Stimulated activated CD4-positive, alpha-beta T cell treated with anti-CD3 and anti-CD28 coated beads, Interleukin-4, amount 100 ng/mL, for 24 hours (primary cell): ENCODE measurements at regions not wholly inside any gene's neighbourhood (a gene's known extent, or its start where the extent isn't known, plus 50 kb on each side); places are given as distances from the start of the nearest gene placed in this dataset.
A peak's percentile ranks its signal among the peaks of the same experiment; 100 is the strongest.

Experiments
- DNase-seq: peaks from one replicate; pipeline ENCODE4 v3.0.0-alpha.2; 2020

DNA sequence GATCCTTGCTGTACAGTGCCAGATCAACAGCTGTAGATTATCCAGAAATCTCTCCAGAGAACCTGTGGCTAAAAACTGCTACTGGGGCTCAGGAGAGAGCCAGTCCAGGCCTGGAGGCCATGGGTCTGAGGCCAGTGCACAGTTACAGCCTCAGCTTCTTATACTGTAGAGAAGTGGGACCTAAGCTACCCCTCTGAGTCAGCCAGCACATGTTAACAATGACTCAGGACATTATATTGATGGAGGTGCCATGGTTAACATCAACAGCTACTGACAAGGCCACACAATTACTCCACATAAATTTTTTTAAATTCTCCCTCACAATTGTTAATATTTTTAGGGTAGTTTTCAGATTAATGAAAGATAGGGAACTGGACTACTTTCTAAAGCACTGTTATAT is 138.5 kb downstream of the RBM26 start:
- DNase-seq, result no peak

- no peak for DNase-seq
These were observed 147.6 kb downstream of the RBM26 start for GRCh38 chr13:79258489-79258888.

DNA sequence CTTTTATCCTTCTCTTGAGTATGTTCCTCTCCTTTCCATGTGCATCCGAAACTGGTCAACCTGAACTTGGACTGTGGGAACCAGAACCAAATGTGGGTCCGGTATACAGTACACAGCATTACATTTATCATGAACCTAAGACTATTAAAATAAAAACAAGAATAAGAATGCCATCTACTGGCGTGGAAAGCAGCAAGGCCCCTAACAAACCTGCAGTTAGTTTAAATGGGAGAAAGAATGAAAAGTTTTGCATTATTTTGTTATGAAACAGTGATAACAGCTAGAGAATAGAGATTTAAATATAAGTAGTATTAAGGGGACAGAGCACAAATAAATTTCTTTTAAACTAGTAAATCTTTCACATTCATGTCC is 159.5 kb downstream of the RBM26 start:
- DNase-seq, result no peak

GRCh38 chr13:79245937-79246577 is 160.0 kb downstream of the RBM26 start:
- no peak for DNase-seq

DNA sequence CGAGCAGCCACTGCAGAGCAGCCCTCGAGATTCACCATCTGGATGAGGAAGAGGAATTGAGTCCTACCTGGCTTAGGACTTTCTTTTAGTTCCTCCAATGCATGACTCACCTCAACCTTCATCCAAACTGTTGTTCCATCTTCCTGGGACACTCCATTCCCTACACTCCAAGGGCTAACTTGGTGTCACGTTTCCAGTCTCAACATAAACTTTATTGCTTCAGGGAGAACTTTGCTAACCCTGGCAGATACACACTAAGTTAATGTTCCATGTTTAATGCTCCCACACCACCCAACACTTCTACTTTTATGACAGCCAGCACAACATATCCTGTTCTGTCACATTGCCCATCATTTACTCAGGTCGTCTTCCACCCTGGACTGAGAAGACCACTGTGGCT is 164.4 kb downstream of the RBM26 start:
- DNase-seq, result no peak

DNA sequence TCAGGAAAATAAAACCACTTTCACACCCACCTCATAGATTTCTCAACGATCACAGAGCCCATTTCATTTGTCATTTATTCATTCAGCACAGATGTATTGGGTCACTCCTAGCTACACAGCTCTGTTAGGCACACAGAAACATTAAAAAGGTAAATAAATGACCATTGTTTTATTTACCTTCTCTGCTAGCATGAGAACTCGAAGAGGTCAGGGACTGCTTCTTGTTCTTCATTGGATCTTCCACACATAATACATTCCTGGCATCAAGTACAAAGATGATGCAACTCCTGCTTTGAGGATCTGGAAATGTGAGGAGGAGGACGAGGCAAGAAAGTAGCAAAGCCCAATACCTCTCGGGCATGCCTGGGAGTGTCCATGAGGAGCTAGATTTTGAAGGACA is 168.1 kb downstream of the RBM26 start:
- no peak for DNase-seq

GRCh38 chr13:79231887-79232286 is 174.2 kb downstream of the RBM26 start:
- no peak for DNase-seq

DNA sequence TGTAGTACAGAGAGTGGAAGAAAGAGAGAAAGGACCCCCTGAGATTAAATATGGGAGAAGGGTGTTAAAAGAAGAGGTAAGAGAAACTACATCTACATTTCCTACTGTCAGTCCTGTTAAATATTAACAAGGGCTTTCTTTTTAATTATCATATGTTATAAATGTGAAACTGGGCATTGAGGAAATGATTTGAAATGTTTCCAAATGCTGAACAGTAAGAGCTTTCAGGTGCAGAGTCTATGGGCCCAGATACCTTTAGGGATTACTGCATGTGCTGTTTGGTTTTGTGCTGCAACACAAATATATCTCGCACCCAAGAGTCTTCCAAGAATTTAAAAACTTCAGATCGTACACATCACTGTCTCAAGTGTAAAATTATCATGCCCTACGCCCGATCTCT is 176.3 kb downstream of the RBM26 start:
- DNase-seq, result no peak

- DNase-seq, result no peak
These were observed 177.1 kb downstream of the RBM26 start for GRCh38 chr13:79228972-79229371.

- DNase-seq, result no peak
These were observed 178.6 kb downstream of the RBM26 start for GRCh38 chr13:79227418-79227817.

GRCh38 chr13:79226938-79227337 is 179.1 kb downstream of the RBM26 start:
- DNase-seq, result no peak

GRCh38 chr13:79226250-79226649 is 179.8 kb downstream of the RBM26 start:
- no peak for DNase-seq

DNA sequence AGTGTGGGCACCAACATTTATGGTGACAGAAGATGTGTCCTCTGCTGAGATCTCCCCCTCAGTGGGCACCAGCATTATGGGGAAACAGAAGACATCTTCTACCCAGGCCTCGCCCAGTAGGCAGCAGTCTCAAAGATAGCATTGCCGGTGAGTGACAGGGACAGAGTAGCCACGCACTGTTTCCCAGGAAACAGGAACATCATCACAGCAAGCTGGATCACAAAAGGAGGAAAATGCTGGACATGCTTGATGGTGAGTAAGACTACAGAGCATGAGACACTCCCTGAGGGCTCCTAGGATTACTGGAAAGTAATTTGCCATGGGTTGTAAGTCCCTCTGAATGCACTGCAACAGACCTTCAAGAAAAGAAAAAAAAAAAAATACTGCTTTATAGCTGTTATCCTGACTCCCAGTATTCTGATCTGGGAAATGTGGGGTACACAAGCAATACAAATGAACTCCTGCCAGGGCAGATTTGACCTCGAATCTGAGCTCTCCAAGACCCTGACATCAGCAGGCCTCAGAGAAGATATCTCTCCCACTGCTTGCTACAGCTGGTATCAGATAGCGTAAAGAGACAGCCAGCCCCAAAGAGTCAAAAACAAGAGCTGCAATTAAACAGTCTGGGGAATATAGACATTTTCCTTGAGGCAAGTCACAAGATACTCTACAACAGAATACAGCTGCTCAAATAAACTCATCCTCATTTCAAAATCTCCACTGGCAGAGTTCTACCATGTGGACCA is 180.4 kb downstream of the RBM26 start:
- no peak for DNase-seq

DNA sequence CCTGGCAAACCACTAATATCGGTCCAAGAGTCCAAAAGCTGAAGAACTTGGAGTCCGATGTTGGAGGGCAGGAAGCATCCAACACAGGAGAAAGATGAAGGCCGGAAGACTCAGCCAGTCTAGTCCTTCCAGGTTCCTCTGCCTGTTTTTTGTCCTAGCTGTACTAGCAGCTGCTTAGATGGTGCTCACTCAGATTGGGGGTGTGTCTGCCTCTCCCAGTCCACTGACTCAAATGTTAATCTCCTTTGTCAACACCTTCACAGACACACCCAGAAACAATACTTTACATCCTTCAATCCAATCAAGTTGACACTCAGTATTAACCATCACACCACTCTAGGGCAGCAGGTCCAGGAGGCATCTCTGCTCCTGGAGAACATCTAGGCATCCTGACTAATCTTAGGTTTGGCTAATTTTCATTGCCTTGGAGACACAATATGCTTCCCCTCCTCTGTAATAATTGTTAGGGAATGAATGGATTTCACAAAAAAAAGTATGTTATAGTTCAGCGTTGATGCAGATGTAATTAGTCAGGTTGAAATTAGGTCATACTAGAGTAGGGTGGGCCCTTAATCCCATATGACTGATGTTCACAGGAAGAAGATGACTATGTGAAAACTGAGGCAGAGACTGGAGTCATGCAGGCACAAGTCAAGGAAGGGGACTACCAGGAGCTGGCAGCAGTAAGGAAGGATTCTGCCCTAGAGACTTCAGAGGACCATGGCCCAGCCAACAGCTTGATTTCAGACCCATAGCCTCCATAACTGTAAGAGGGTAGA is 183.4 kb downstream of the RBM26 start:
- no peak for DNase-seq

DNA sequence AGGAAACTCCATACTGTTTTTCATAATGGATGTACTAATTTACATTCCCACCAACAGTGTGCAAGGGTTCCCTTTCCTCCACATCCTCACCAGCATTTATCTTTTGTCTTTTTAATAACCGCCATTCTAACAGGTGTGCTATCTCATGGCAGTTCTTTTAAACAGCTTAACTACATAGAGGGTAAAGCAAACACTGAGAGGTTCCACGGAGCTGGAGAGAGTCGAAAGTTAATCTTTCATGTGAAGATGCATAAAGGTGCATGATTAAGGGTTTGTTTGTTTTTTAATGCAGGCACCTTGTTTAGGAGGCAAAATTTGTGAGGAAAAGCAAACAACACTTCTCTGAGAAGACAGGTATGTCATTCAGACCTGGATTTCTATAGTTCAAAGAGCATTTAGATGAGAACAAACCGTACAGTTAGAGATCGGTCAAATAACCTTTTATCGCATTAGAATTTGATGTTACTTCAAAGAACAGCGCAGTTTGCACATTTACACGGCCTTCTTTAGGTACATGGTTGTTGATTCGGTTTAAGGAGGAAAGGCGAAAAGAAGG is 193.9 kb downstream of the RBM26 start:
- no peak for DNase-seq

DNA sequence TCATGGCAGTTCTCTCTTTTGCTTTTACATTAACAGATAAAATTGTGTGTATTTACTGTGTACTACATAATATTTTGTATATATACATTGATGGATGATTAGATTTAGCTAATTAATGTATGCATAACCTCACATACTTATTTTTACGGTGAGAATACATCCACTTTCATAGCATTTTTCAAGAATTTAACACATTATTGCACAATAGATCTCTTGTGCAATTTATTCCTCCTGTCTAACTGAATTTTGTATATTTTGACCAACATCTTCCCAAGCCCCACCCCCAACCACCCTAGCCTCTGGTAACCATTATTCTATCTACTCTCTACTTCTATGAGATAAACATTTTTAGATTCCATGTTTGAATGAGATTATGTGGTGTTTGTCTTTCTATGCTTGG is 194.7 kb downstream of the RBM26 start:
- DNase-seq, result no peak

DNA sequence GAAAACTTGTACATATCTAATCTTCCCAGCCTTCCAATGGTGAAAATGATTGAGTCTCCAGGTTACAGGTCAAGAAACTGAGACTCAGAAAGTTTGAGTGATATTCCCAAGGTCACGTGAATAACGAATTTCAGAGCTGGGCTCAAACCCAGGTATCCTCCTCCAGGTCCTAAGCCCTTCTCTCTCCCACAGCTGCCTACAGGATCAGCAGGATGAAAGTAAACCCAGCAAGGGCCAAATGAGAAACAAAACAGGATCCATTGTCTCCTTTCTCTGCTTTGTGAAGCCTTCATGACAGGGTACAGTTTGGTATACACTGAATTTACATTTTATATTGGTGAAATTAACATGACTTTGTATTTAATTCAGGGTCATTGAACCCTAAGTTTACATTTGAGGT is 208.1 kb downstream of the RBM26 start:
- DNase-seq, result no peak

GRCh38 chr13:79196843-79197242 is 209.2 kb downstream of the RBM26 start:
- DNase-seq, result no peak

DNA sequence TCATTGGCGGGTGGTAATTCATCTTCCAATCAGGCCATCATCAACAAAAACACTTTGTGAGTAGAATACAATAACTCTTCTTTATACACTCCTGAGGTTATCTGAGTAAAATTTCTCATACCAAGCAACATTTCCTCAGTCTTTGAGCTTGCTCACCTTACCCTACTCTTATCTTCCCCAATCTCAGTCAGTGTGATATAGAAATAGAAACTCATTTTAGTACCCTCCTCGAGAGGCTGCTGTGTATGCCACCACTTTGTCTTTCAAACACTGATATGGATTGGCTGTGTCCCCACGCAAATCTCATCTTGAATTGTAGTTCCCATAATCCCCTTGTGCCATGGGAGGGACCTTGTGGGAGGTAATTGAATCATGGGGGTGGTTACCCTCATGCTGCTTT is 209.7 kb downstream of the RBM26 start:
- peak; percentile 7 for DNase-seq

GRCh38 chr13:79194727-79195126 is 211.3 kb downstream of the RBM26 start:
- DNase-seq, result no peak

DNA sequence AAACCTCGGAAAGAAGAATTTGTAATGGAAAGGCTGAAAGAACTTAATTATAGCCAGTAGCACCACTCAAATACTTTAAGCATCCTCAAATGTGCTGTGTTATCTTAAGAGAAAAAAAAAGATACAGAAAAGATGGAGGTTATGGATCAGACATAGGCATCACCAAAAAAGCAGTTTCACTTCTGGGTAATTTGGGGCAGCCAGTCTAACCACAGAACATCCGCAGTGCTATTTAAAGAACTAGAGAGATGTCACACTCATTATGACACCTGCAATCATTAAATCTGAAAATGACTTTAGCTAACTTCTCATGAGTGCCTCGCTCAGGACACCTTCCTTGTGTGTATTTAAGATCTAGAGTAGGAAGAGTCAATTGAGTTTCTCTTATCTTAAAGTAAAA is 211.8 kb downstream of the RBM26 start:
- DNase-seq, result peak; percentile 50

- no peak for DNase-seq
These were observed 214.6 kb downstream of the RBM26 start for GRCh38 chr13:79191501-79191900.

- no peak for DNase-seq
These were observed 215.1 kb downstream of the RBM26 start for GRCh38 chr13:79190932-79191331.
